H1 (cell line): ENCODE measurements at regions not wholly inside any gene's neighbourhood (a gene's known extent, or its start where the extent isn't known, plus 50 kb on each side); places are given as distances from the start of the nearest gene placed in this dataset.

Experiments used
- CTCF ChIA-PET: fragments of 300-600 bp; sonication (Branson Sonifier 250); formaldehyde crosslinking; loops from one replicate; lab custom pipeline; 2021; ENCODE audit not compliant: partially characterized antibody; lab: Charles Lee
- POLR2A ChIA-PET: fragments of 300-600 bp; sonication (Branson Sonifier 250); formaldehyde crosslinking; loops from one replicate; lab custom pipeline; 2021; ENCODE audit warnings: inconsistent platforms; ENCODE audit not compliant: partially characterized antibody; lab: Charles Lee
- DNase-seq, 2 experiments: peaks; one replicate each; pipeline versions ENCODE4 v3.0.0 to v3.0.0-alpha.2; 2010 to 2022; ENCODE audit warnings: low spot score in 2 of 2, low read depth in 1 of 2, mixed read lengths in 1 of 2
- FAIRE-seq: peaks from 2 replicates; lab custom pipeline; 2011; peaks lifted over from hg19 to GRCh38; lab: Jason Lieb, UNC
- H2AFZ ChIP-seq: 2 replicates; pipeline ENCODE4 v1.8.1; 2012; ENCODE audit warnings: low read length, inconsistent platforms
- H2AK5ac ChIP-seq: 2 replicates; pipeline ENCODE4 v1.6.1; 2013; ENCODE audit warnings: low read depth, low read length
- H2BK120ac ChIP-seq: replicated peaks from 2 replicates; pipeline ENCODE3; 2013; ENCODE audit warnings: low read depth, low read length, inconsistent platforms
- H2BK12ac ChIP-seq: 2 replicates; pipeline ENCODE4 v1.6.1; 2013; ENCODE audit warnings: low read depth, low read length
- H2BK15ac ChIP-seq: 2 replicates; pipeline ENCODE4 v1.6.1; 2013; ENCODE audit warnings: low read length
- H2BK20ac ChIP-seq: 2 replicates; pipeline ENCODE4 v1.6.1; 2013; ENCODE audit warnings: low read length
- H2BK5ac ChIP-seq: 2 replicates; pipeline ENCODE4 v1.6.1; 2013; ENCODE audit warnings: low read depth, low read length
- H3K14ac ChIP-seq: 2 replicates; pipeline ENCODE4 v1.6.1; 2013; ENCODE audit warnings: inconsistent platforms; ENCODE audit not compliant: insufficient read length
- H3K18ac ChIP-seq: 2 replicates; pipeline ENCODE4 v1.6.1; 2013; ENCODE audit warnings: low read length; ENCODE audit errors: extremely low read depth
- H3K23ac ChIP-seq: 2 replicates; pipeline ENCODE4 v1.6.1; 2013; ENCODE audit warnings: inconsistent platforms; ENCODE audit not compliant: insufficient read length
- H3K23me2 ChIP-seq: 2 replicates; pipeline ENCODE4 v1.6.1; 2013; ENCODE audit warnings: low read depth, low read length
- H3K27ac ChIP-seq: 2 replicates; pipeline ENCODE4 v1.6.1; 2011; ENCODE audit warnings: low read depth, low read length, inconsistent platforms
- H3K27me3 ChIP-seq, 4 experiments: replicated peaks in 1 of 4; 1 replicate in 1 of 4; 2 replicates in 3 of 4; pipeline versions ENCODE4 v1.6.1 to v1.8.1; 2011 to 2013; ENCODE audit warnings: low read length in 3 of 4, mild to moderate bottlenecking in 3 of 4, inconsistent platforms in 2 of 4, mixed read lengths in 2 of 4, moderate library complexity in 1 of 4; ENCODE audit not compliant: control insufficient read depth in 3 of 4, insufficient read depth in 3 of 4; ENCODE audit errors: extremely low read depth in 1 of 4
- H3K36me3 ChIP-seq, 4 experiments: 2 replicates each; pipeline versions ENCODE4 v1.6.1 to v1.8.1; 2011 to 2013; ENCODE audit warnings: mild to moderate bottlenecking in 4 of 4, low read length in 3 of 4, moderate library complexity in 2 of 4, control low read depth in 1 of 4, inconsistent platforms in 1 of 4; ENCODE audit not compliant: insufficient read depth in 4 of 4, control insufficient read depth in 2 of 4
- H3K4ac ChIP-seq: replicated peaks from 2 replicates; pipeline ENCODE3; 2013; ENCODE audit warnings: low read length, low read depth, mixed read lengths, inconsistent platforms; ENCODE audit not compliant: insufficient read length
- H3K4me1 ChIP-seq, 4 experiments: replicated peaks in 1 of 4; 1 replicate in 1 of 4; 2 replicates in 3 of 4; pipeline versions ENCODE4 v1.6.1 to v1.8.1; 2011 to 2013; ENCODE audit warnings: low read length in 3 of 4, inconsistent platforms in 2 of 4, mixed read lengths in 1 of 4; ENCODE audit not compliant: insufficient read depth in 4 of 4, control insufficient read depth in 3 of 4
- H3K4me2 ChIP-seq, 2 experiments: 2 replicates each; pipeline versions ENCODE4 v1.6.1 to v1.8.1; 2011 to 2013; ENCODE audit warnings: low read depth in 2 of 2, low read length in 2 of 2, control low read depth in 1 of 2, inconsistent platforms in 1 of 2, mild to moderate bottlenecking in 1 of 2; ENCODE audit not compliant: insufficient read depth in 1 of 2
- H3K4me3 ChIP-seq, 4 experiments: fragments of 200-600, 300-600 bp in 1 of 4; sonication (generic), shearing (Covaris generic), sonication (Bioruptor Twin) in 1 of 4; 2 replicates each; pipeline versions ENCODE4 v1.5.1 to v1.8.1; 2011 to 2016; ENCODE audit warnings: low read length in 4 of 4, low read depth in 3 of 4, control low read depth in 2 of 4, inconsistent platforms in 2 of 4, mild to moderate bottlenecking in 2 of 4, mixed read lengths in 1 of 4, moderate library complexity in 1 of 4; ENCODE audit not compliant: insufficient read depth in 2 of 4; ENCODE audit errors: extremely low read depth in 1 of 4
- H3K56ac ChIP-seq: replicated peaks from 2 replicates; pipeline ENCODE3; 2013; ENCODE audit warnings: low read depth, mild to moderate bottlenecking, mixed read lengths, low read length, inconsistent platforms; ENCODE audit not compliant: insufficient read length
- H3K79me1 ChIP-seq: 2 replicates; pipeline ENCODE4 v1.6.1; 2013; ENCODE audit warnings: low read depth, low read length, control low read depth
- H3K79me2 ChIP-seq, 2 experiments: 2 replicates each; pipeline versions ENCODE4 v1.6.1 to v1.8.1; 2012 to 2013; ENCODE audit warnings: low read length in 2 of 2, mild to moderate bottlenecking in 2 of 2, inconsistent platforms in 1 of 2; ENCODE audit not compliant: insufficient read depth in 2 of 2, control insufficient read depth in 1 of 2
- H3K9ac ChIP-seq, 4 experiments: replicated peaks in 1 of 4; 1 replicate in 1 of 4; 2 replicates in 3 of 4; pipeline versions ENCODE4 v1.6.1 to v1.8.1; 2011 to 2013; ENCODE audit warnings: low read depth in 3 of 4, low read length in 3 of 4, control low read depth in 2 of 4, mild to moderate bottlenecking in 2 of 4, moderate library complexity in 2 of 4, inconsistent platforms in 1 of 4; ENCODE audit errors: extremely low read depth in 1 of 4
- H3K9me3 ChIP-seq, 2 experiments: 2 replicates each; pipeline versions ENCODE4 v1.6.1 to v1.8.1; 2012 to 2013; ENCODE audit warnings: mild to moderate bottlenecking in 2 of 2, moderate library complexity in 2 of 2, control low read depth in 1 of 2, inconsistent platforms in 1 of 2, low read depth in 1 of 2, low read length in 1 of 2, mixed read lengths in 1 of 2; ENCODE audit not compliant: insufficient read depth in 2 of 2
- H4K20me1 ChIP-seq, 2 experiments: replicated peaks in 1 of 2; 2 replicates each; pipeline versions ENCODE3 to v1.8.1; 2011 to 2013; ENCODE audit warnings: inconsistent platforms in 2 of 2, low read length in 2 of 2, mild to moderate bottlenecking in 1 of 2; ENCODE audit not compliant: insufficient read depth in 2 of 2, control insufficient read depth in 1 of 2
- H4K5ac ChIP-seq: 2 replicates; pipeline ENCODE4 v1.6.1; 2013; ENCODE audit warnings: low read length, low read depth, mixed read lengths, inconsistent platforms; ENCODE audit not compliant: insufficient read length
- H4K8ac ChIP-seq: 2 replicates; pipeline ENCODE4 v1.8.0; 2013; ENCODE audit warnings: mild to moderate bottlenecking, moderate library complexity, low read length, inconsistent platforms; ENCODE audit not compliant: insufficient read depth; ENCODE audit errors: extremely low read depth
- H4K91ac ChIP-seq: replicated peaks from 2 replicates; pipeline ENCODE3; 2013; ENCODE audit warnings: low read length, mixed read lengths, inconsistent platforms; ENCODE audit not compliant: insufficient read length
- MAFK ChIP-seq: IDR thresholded peaks from 2 replicates; pipeline ENCODE4 v1.6.1; 2012; ENCODE audit warnings: low read depth, mild to moderate bottlenecking, improper control_type of control experiment, low read length
- TBP ChIP-seq: IDR thresholded peaks from 2 replicates; pipeline ENCODE4 v1.6.1; 2011; ENCODE audit warnings: low read depth, low read length, improper control_type of control experiment

DNA sequence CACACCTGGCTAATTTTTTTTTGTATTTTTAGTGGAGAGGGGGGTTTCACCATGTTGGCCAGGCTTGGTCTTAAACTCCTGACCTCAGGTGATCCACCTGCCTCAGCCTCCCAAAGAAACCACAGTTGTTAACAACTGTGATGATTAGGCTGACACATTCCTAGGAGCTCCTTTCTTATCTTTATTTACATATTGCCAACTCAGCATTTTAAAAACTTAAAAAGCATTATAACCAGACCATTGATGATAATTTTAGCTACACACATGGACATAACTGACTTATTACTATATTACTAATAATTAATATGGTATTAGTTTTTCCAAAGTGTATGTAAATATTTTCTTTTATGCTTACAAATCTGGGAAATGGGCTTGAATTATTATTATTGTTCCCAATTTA lies 82.9 kb upstream of the FAT3 start:
- Histone ChIP-seq H4K8ac (no peak overlapping the region), H2AK5ac (no peak overlapping the region), H3K36me3 (no peaks in the 10 kb centered on the region), H2BK12ac (no peak overlapping the region), H3K79me1 (no peaks in the 10 kb centered on the region), H4K5ac (no peak overlapping the region), H3K79me2 (no peaks in the 10 kb centered on the region), H3K9me3 (no peaks in the 10 kb centered on the region), H3K4me1 (no peaks in the 10 kb centered on the region), H3K56ac (no peak overlapping the region), H3K23me2 (no peaks in the 10 kb centered on the region), H2BK5ac (no peak overlapping the region), H3K18ac (no peak overlapping the region), H3K23ac (no peak overlapping the region), H3K14ac (no peak overlapping the region), H2BK15ac (no peak overlapping the region), H3K27ac (no peak overlapping the region), H3K27me3 (peaks cover 0 to 1% (median 0%) of the 10 kb centered on the region in 4 experiments; a peak in 2 of 7 replicates), H2BK20ac (no peak overlapping the region), H3K9ac (no peak overlapping the region), H4K20me1 (no peaks in the 10 kb centered on the region), H3K4ac (no peak overlapping the region), H4K91ac (no peak overlapping the region), H3K4me2 (no peak overlapping the region), H2BK120ac (no peak overlapping the region), H2AFZ (no peak overlapping the region), H3K4me3 (no peak overlapping the region)
- POLR2A ChIA-PET, result no interaction called here
- no peak for DNase-seq
- peak; percentile 97 for TF ChIP-seq MAFK
- TF ChIP-seq TBP, result no peak
- CTCF ChIA-PET, result interaction anchor here (0.6 kb wide), 1 partner anchor 126 kb away, joined by 3 read pairs; no protein-coding TSS in a partner anchor
- no peak for FAIRE-seq
